HepG2 (cell line): ENCODE measurements at regions not wholly inside any gene's neighbourhood (a gene's known extent, or its start where the extent isn't known, plus 50 kb on each side); places are given as distances from the start of the nearest gene placed in this dataset.

Experiments
- ATAC-seq: fragments of 200-7000 bp; cut with Tn5 transposase; 3 replicates; pipeline ENCODE4 v1.9.1; 2020; ENCODE audit warnings: mild to moderate bottlenecking, moderate library complexity
- BruUV-seq: library from RNA; stranded (reverse); fragments of 400-500 nt; replicated peaks from 2 replicates; lab custom pipeline; 2021; lab: Mats Ljungman, UMichigan
- CTCF ChIA-PET: fragments of 300-600 bp; formaldehyde crosslinking; extraction: SDS; loops from one replicate; lab custom pipeline; 2021; ENCODE audit warnings: low total read pairs, inconsistent platforms, low intra/inter-chr PET ratio; lab: Yijun Ruan, JAX
- POLR2A ChIA-PET: fragments of 350-600 bp; sonication (Branson Sonifier 250); formaldehyde crosslinking; loops from one replicate; lab custom pipeline; 2020; ENCODE audit warnings: antibody characterized with exemption, inconsistent platforms; lab: Yijun Ruan, JAX
- DNase-seq: peaks from one replicate; pipeline ENCODE4 v3.0.0-alpha.2; 2015; ENCODE audit warnings: low spot score
- FAIRE-seq: peaks from 3 replicates; lab custom pipeline; 2011; peaks lifted over from hg19 to GRCh38; lab: Jason Lieb, UNC
- H2AFZ ChIP-seq: one replicate; pipeline ENCODE4 v1.6.1; 2011; ENCODE audit warnings: low read length, inconsistent platforms
- H3K27ac ChIP-seq: fragments of 300-600 bp; 3 replicates; pipeline ENCODE4 v1.8.0; 2011; ENCODE audit warnings: mixed run types, mild to moderate bottlenecking, mixed read lengths, low read length, inconsistent platforms; ENCODE audit not compliant: insufficient read depth; ENCODE audit errors: extremely low read length
- H3K27me3 ChIP-seq, 2 experiments: fragments of 200-600 bp in 1 of 2; 2 replicates in 1 of 2; 3 replicates in 1 of 2; pipeline versions ENCODE4 v1.6.0 to v1.8.0; 2011; ENCODE audit warnings: low read length in 2 of 2, mild to moderate bottlenecking in 2 of 2, moderate library complexity in 2 of 2, inconsistent platforms in 1 of 2; ENCODE audit not compliant: insufficient read depth in 2 of 2, control insufficient read depth in 1 of 2
- H3K36me3 ChIP-seq, 2 experiments: fragments of 200-600 bp in 1 of 2; replicated peaks in 1 of 2; 2 replicates in 1 of 2; 3 replicates in 1 of 2; pipeline versions ENCODE4 v1.5.1 to v1.8.0; 2011; ENCODE audit warnings: low read length in 2 of 2, inconsistent platforms in 1 of 2; ENCODE audit not compliant: insufficient read depth in 2 of 2, control insufficient read depth in 1 of 2
- H3K4me1 ChIP-seq: 2 replicates; pipeline ENCODE4 v1.5.1; 2012; ENCODE audit warnings: low read length, inconsistent platforms; ENCODE audit not compliant: insufficient read depth
- H3K4me2 ChIP-seq: 2 replicates; pipeline ENCODE4 v1.6.0; 2011; ENCODE audit warnings: low read depth, low read length, inconsistent platforms
- H3K4me3 ChIP-seq, 3 experiments: fragments of 200-600 bp in 1 of 3; sonication (generic), shearing (Covaris generic) in 1 of 3; replicated peaks in 1 of 3; 2 replicates each; pipeline ENCODE4 v1.5.1; 2011 to 2016; ENCODE audit warnings: low read length in 3 of 3, inconsistent platforms in 2 of 3, low read depth in 2 of 3, mild to moderate bottlenecking in 2 of 3, control low read depth in 1 of 3, mixed read lengths in 1 of 3; ENCODE audit not compliant: insufficient read depth in 1 of 3
- H3K79me2 ChIP-seq: one replicate; pipeline ENCODE4 v1.6.1; 2011; ENCODE audit warnings: low read length, inconsistent platforms; ENCODE audit not compliant: insufficient read depth
- H3K9ac ChIP-seq: 2 replicates; pipeline ENCODE4 v1.6.0; 2011; ENCODE audit warnings: mild to moderate bottlenecking, low read depth, low read length, inconsistent platforms; ENCODE audit not compliant: insufficient read depth
- H3K9me3 ChIP-seq: 2 replicates; pipeline ENCODE4 v1.5.1; 2012; ENCODE audit warnings: mild to moderate bottlenecking, low read length
- H4K20me1 ChIP-seq: 2 replicates; pipeline ENCODE4 v1.6.0; 2011; ENCODE audit warnings: inconsistent platforms, mild to moderate bottlenecking, low read length, moderate library complexity; ENCODE audit not compliant: insufficient read depth
- AGO2 ChIP-seq: fragments of 200-400 bp; formaldehyde crosslinking; optimal IDR thresholded peaks from 2 replicates; pipeline ENCODE3; 2017; ENCODE audit warnings: mild to moderate bottlenecking, low read depth, low read length, moderate library complexity
- ASH2L ChIP-seq: fragments of 300-600, 200-600 bp; sonication (generic); IDR thresholded peaks from 2 replicates; pipeline ENCODE4 v1.7.0; 2017; ENCODE audit warnings: low read depth, mild to moderate bottlenecking, moderate library complexity, mixed read lengths, low read length; ENCODE audit not compliant: insufficient read length
- E2F5 ChIP-seq: sonication (generic); formaldehyde crosslinking; conservative IDR thresholded peaks from 2 replicates; pipeline ENCODE4 v1.4.0; 2020; ENCODE audit warnings: missing genetic modification reagents
- GLMP ChIP-seq: sonication (generic); formaldehyde crosslinking; IDR thresholded peaks from 2 replicates; pipeline ENCODE4 v1.9.0; 2021; ENCODE audit warnings: missing genetic modification reagents, mild to moderate bottlenecking, borderline replicate concordance
- KLF6 ChIP-seq: IDR thresholded peaks from 2 replicates; pipeline ENCODE4 v1.8.0; 2016; ENCODE audit warnings: missing biosample characterization, missing genetic modification reagents
- MZF1 ChIP-seq: sonication (generic); formaldehyde crosslinking; IDR thresholded peaks from 2 replicates; pipeline ENCODE4 v1.8.1; 2023; ENCODE audit warnings: mild to moderate bottlenecking, missing genetic modification reagents, borderline replicate concordance
- NBN ChIP-seq: fragments of 450-650 bp; conservative IDR thresholded peaks from 2 replicates; pipeline ENCODE4 v1.6.1; 2017
- NFE2 ChIP-seq: sonication (generic); formaldehyde crosslinking; IDR thresholded peaks from 2 replicates; pipeline ENCODE4 v1.4.0; 2020; ENCODE audit warnings: missing genetic modification reagents
- PRDM15 ChIP-seq: sonication (generic); formaldehyde crosslinking; IDR thresholded peaks from 2 replicates; pipeline ENCODE4 v1.4.0; 2020; ENCODE audit warnings: missing genetic modification reagents
- TSC22D2 ChIP-seq: sonication (generic); formaldehyde crosslinking; IDR thresholded peaks from 2 replicates; pipeline ENCODE4 v1.5.1; 2020; ENCODE audit warnings: missing genetic modification reagents, mild to moderate bottlenecking, borderline replicate concordance
- ZC3H4 ChIP-seq: sonication (generic); formaldehyde crosslinking; IDR thresholded peaks from 2 replicates; pipeline ENCODE4 v1.4.0; 2020; ENCODE audit warnings: missing genetic modification reagents, borderline replicate concordance
- ZNF136 ChIP-seq: sonication (generic); formaldehyde crosslinking; IDR thresholded peaks from 2 replicates; pipeline ENCODE4 v1.8.1; 2022; ENCODE audit warnings: low read depth, mild to moderate bottlenecking, moderate library complexity, missing genetic modification reagents
- ZNF138 ChIP-seq: sonication (generic); formaldehyde crosslinking; IDR thresholded peaks from 2 replicates; pipeline ENCODE4 v1.5.0; 2020; ENCODE audit warnings: mild to moderate bottlenecking, low read depth, missing genetic modification reagents
- ZNF570 ChIP-seq: sonication (generic); formaldehyde crosslinking; IDR thresholded peaks from 2 replicates; pipeline ENCODE4 v1.4.0; 2020; ENCODE audit warnings: mild to moderate bottlenecking, missing genetic modification reagents, borderline replicate concordance
- WGBS: methylation state at CpG from one replicate; pipeline ENCODE4 v1.1.6; 2017; ENCODE audit warnings: low lambda C conversion rate; 5-methylcytosine and 5-hydroxymethylcytosine counted together
- in situ Hi-C: cut with HindIII; loops from 2 replicates; pipeline ENCODE4 v1.10.0; 2017; ENCODE audit warnings: low pct_unique_long_range_greater_than_20kb; ENCODE audit not compliant: extremely low pct_ligation_motif_present
- intact Hi-C: fragments of 100-400 bp; cut with micrococcal nuclease; formaldehyde crosslinking; loops from one replicate; pipeline ENCODE4 v1.10.0; 2022; ENCODE audit not compliant: unreplicated experiment

GRCh38 chr18:40259115-40259835 is 1695.8 kb upstream of the PIK3C3 start:
- in situ Hi-C loops, result no loop called here
- WGBS, result 11% methylated on average over 6 of the region's 6 CpGs
- Histone ChIP-seq H3K4me2 (no peak overlapping the region), H3K36me3 (no peaks in the 10 kb centered on the region), H3K79me2 (no peaks in the 10 kb centered on the region), H4K20me1 (no peaks in the 10 kb centered on the region), H3K27me3 (no peaks in the 10 kb centered on the region; a peak in 1 of 5 replicates), H3K4me3 (no peak overlapping the region), H3K9ac (no peak overlapping the region), H3K9me3 (no peaks in the 10 kb centered on the region), H3K4me1 (no peaks in the 10 kb centered on the region), H3K27ac (no peak overlapping the region), H2AFZ (no peak overlapping the region)
- intact Hi-C loops, result no loop called here
- POLR2A ChIA-PET, result no interaction called here
- TF ChIP-seq NFE2 (CRISPR knock-in tag) (no peak), ZNF138 (CRISPR knock-in tag) (no peak), TSC22D2 (CRISPR knock-in tag) (no peak), MZF1 (CRISPR knock-in tag) (no peak), PRDM15 (CRISPR knock-in tag) (no peak), E2F5 (CRISPR knock-in tag) (no peak), KLF6 (CRISPR knock-in tag) (no peak), ASH2L (no peak), ZC3H4 (CRISPR knock-in tag) (no peak), ZNF570 (CRISPR knock-in tag) (no peak), GLMP (CRISPR knock-in tag) (no peak), AGO2 (no peak), ZNF136 (CRISPR knock-in tag) (no peak), NBN (no peak)
- FAIRE-seq (no peak), DNase-seq (no peak), ATAC-seq (no peak)
- BruUV-seq, result no TSS peak
- CTCF ChIA-PET, result no interaction called here
